ENCODE measurements at regions not wholly inside any gene's neighbourhood (a gene's known extent, or its start where the extent isn't known, plus 50 kb on each side); places are given as distances from the start of the nearest gene placed in this dataset.

DNA sequence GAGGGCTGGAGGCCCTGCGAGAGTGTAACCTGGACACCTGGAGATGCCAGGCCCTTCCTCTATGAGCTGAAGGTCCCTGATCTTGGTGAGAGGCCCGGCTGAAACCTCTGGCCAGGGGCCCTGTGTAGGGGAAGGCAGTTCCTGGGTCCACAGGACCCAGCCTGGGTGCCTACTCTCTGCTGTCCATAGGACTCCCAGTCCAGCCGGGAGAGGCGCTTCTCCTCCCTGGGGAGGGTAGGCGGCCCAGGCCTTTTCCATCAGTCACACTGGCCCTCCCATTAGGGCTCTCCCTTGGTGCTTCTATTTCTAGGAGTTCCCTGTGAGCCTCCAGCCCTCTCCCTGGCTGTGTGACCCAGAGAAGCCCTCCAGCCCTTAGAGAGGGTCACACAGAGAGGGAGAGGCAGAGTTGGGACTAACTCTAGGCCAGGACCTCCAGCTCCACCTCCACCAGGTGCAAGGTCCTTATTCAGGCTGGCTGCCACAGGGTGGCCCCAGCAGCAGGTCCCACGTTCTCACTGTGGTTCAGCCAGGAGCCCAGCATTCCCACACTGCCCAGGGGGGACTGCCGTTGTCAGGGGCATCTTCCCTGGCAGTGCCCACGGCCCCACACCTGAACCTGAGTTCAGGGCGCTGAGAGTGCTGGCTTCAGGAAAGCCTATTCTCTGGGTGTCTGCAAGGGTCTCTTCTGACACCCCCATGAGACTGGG is 146.8 kb downstream of the SMAD6 start:
- no peak for DNase-seq (ENCODE audit: low read depth in 2 of 2)

DNA sequence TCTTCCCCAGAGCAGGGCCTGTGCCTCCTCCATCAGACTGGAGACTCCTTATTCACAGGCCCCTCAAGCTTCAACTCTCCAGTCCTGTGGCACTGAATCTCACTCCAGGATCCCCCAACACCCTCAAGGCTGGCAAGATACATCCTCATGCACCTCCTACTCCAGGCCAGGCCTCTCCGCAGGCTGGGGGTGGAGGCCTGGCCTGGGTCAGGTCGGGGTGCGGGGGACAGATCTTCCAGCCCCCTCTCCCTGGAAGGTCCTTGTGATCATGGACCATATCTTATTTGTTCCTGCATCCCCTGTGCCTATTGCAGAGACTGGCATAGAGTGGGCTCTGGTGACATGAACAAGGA is 147.3 kb downstream of the SMAD6 start:
- no peak for DNase-seq (ENCODE audit: low read depth in 2 of 2)

DNA sequence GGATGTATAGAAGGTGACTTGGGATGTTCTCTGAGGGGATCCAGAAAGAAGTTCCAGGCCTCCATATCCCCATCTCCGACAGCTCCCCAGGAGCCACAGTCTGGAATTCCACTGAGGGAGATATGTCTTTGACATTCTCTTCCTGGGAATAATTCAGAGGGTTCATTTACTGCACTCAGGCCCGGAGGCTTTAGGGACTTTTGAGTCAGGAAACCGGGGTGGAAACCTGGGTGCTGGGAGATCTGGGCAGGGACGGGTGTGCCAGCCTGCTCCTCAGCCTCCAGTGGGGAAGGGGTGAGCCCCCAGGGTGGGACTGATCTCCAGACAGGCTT is 147.7 kb downstream of the SMAD6 start:
- DNase-seq (ENCODE audit: low read depth in 2 of 2) = no peak

DNA sequence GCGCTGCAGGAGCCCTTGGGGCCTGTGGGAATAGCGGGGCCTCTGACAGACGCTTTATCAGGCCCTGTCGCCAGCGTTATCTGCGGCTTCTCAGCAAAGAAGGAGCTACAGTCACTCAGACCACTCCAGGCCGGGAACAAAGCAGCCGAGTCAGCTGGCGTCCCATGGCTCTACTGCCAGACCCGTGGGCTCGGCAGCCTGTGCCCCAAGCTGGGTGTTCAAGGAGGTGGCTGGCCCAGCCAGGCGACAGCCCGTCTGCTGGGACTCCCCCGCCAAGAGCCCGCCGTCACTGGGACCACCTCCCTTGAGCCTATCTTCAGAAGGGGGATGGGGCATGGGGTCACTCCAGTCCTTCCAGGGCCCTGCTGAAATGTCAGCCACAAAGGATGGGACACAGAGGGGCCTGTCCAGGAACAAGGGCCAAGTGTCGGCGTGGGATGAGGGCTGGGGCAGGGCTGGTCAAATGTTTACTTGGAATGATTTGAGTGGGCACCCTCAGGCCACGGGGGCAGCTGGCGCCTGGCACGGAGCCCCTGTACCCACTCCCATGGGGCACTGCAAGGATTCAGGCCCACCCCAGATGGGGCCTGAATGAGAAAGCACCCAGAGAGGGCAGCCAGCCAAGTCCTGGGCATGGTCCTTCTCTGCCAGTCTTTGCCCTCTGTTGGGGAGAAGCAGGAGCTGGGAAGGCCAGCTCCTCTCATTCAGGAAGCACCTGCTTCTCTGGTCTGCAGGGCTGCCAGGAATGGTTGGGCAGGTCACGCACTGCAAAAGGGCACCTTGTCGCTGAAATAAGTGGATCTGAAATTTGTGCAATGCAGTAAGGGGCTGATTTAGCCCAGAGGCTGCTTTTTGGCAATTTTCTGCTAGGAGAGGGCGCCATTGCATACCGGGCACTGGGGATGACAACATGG is 148.3 kb downstream of the SMAD6 start:
- DNase-seq (ENCODE audit: low read depth in 2 of 2) = no peak

DNA sequence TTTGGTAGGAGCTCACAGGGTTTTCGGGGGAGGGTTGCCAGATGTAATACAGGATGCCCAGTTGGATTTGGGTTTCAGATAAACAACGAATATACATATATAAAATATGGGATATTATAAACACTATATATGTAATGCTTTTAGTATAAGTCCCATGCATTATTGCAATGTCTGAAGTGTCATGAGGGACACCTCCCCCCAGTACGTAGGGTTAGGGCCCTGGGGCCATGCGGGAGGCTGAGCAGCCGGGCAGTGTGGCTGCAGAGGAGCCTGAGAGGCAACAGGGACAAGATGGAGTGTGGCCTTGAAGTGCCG is 148.9 kb downstream of the SMAD6 start:
- no peak for DNase-seq (ENCODE audit: low read depth in 2 of 2)

DNA sequence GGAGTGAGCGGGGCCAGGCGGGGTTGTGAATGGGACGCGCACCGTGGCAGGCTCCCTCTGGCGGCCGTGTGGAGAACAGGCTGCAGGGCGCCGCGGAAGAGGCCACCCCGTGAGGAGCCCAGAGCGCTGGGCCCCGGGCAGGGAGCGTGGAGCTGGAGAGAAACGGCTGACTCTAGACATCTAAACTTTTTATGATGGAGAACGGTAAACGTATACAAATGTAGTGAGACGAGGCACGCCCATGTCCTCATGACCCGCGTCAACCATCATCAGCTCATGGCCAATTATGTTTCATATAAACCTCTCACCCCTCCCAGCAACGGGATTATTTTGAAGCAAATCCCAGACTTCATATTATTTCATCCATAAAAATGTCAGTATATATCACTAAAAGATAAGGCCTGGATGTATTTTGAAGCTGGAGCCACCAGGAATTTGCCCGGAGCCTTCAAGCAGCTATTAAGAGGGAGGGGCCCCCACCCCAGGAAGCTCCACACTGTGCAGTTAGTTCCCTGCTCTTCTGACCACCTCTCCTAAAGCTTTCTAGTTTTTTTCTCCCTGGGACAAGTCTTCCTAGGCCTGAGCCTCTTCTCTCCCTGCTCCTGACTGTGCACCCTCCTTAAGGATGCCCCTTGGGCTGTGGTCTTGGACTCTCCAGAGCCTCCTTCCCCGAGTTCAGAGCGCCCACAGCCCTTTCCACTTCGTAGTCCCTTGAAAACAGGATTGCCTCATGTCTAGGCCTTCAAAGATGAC is 149.5 kb downstream of the SMAD6 start:
- DNase-seq (ENCODE audit: low read depth in 2 of 2) = peak; percentile 67 to 74

DNA sequence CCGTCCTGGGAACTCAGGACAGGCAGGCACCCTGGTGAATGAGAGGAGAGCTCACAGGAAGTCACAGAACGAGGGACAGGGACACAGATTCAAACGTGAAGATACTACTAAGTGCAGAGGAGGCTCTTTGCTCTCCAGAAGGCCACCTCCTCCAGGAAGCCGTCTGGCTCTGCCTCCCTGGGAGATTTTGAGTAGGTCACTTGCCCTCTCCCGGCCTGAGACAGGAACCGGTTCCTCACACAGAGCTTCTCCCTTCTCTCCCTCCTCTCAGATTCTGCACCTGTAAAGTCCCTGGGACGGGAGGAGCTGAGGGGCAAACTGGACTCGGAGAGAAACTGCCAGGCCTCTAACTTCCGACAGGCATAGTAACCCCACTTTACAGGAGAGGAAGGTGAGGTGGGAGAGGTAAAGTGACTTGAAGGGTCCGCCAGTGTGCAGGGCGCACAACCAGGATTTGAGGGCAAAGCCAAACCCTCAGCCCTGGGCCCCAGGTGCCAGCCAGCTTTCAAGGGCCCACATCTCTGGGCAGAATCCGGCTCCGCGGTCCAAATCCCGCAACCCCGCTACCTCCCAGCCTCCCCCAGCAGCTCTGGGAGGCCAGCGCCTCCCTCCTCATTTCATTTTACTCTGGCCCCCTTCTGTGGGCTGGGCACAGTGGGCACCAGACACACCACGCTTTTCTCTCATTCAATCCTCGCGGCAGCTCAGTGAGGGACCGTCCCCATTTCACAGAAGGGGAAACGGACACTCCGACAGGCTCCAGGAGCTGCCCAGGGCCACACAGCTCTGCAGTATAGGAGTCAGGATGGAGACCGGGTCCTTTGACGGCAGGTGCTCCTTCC is 150.2 kb downstream of the SMAD6 start:
- no peak for DNase-seq (ENCODE audit: low read depth in 2 of 2)

DNA sequence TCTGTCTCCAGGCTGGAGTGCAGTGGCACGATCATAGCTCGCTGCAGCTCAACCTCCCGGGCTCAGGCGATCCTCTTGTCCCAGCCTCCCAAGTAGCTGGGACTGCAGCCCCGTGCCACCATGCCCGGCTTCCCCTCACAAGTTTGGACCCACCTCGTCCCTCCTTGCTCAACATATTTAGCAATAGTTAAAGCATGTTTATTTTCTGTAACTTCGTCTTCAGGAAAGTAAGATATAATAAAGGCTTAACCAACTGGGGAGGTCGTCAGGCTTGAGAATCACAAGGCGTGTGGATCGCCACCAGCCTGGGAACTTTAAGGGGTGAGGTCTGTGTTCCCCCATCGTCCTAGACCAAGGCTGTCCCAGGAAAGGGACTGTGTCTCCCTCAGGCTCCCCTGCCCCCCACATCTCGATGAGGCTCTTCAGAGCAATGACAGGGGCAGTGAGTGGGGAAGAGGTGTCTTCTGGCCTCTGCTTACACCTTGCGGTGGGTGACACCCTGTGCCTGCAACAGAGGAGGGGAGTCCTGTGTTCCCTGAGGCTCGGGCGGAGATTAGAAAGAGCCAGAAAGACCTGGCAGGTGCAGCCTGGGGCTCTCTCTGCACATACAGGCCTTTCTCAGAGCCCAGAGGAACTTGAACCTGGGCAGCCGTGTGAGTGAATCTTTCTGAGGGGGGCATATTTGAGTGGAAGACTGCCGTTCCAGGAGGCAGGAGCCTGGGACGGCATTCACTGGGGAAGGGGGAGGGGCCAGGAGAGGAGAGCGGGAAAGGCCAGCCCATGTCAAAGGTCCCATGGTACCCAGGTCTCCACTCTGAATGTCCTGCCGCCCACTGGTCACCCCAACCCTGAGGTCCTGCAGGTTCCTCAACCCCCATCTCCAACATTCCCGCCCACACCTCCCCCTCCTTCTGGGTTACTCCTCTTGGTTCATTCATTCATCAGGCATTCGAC is 152.3 kb downstream of the SMAD6 start:
- no peak for DNase-seq (ENCODE audit: low read depth in 2 of 2)

DNA sequence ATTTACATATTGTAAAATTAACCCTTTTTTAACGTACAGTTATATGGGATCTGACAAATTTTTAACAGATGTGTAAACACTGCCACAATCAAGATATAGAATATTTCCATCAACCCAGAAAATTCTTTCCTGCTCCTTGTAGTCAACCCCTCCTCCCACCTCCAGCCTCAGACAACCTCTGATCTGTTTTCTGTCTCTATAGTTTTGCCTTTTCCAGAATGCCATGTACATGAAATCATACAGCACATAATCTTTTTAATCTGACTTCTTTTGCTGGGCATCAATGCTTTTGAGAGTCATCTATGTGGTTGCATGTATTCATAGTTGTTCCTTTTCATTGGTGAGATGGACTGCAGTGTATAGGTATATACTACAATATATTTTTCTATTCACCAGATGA is 153.0 kb downstream of the SMAD6 start:
- no peak for DNase-seq (ENCODE audit: low read depth in 2 of 2)

DNA sequence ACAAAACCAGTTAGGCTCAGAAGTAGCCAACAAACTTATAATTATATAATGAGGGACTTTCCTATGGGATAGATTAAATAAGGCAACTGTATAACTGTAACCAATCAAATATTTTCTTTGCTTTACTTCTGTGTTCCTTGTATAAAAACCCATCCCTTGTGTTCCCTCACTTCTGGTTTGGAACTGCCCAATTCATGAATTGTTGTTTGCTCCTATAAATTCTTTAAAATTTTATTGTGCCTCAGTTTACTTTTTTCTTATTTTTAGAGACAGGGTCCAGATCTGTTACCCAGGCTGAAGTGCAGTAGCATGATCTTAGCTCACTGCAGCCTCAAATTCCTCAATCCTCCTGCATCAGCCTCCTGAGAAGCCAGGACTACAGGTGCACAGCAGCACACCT is 155.7 kb downstream of the SMAD6 start:
- no peak for DNase-seq (ENCODE audit: low read depth in 2 of 2)

DNA sequence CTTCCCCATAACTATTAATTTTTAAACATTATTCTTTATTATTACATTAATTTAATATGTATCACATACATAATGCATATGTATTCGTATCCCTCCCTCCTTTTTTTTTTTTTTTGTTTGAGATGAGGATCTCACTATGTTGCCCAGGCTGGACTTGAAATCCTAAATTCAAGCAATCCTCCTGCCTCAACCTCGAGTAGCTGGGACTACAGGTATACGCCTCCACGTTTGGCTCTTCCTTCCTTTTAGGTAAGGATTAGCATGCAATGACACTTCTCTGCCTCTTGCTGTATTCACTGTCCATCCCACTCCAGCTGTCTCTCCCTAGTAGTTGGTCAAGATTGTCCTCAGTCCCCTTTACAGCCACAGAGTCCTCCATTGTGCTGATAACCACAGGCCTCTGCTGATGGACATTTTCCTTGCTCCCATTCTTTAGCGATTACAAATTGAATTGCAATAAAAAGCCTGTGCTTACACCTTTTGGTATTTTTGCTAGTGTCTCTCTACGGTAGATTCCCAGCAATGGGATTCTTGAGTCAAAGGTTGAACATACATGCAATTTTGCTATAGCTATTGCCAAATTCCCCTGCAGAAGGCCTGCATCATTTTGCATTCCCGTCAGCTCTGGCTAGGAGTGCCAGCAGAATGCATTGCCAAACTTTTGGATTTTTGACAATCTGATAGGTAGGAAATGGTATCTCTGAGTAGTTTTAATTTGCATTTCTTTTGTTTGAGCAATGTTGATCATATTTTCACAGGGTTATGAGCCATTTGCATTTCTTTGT is 156.6 kb downstream of the SMAD6 start:
- no peak for DNase-seq (ENCODE audit: low read depth in 2 of 2)

DNA sequence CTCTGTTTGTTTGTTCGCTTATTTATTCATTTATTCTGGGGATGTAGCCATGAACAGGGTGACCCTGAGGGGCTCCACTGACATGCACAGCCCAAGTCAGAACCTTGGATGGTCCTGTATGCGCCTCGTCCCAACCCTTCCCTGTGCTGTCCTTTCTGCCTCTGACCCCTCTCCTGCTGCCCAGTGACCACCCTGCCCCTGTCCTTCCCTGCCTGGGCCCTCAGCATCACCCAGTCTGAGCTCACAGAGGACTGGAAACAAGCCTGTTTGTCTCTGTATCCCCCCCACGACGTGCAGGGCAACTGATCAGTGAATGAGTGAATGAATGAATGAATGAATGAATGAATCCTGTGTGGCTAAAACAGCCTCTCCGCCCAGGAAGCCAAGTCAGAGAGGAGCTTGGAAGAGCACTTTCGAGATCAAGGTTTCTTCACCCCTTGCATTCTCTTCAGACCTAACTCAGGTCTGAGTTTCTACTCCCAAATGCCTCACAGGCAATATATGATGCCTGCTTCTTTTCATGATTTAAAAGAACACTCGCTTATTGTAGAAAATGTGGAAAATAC is 157.7 kb downstream of the SMAD6 start:
- no peak for DNase-seq (ENCODE audit: low read depth in 2 of 2)

DNA sequence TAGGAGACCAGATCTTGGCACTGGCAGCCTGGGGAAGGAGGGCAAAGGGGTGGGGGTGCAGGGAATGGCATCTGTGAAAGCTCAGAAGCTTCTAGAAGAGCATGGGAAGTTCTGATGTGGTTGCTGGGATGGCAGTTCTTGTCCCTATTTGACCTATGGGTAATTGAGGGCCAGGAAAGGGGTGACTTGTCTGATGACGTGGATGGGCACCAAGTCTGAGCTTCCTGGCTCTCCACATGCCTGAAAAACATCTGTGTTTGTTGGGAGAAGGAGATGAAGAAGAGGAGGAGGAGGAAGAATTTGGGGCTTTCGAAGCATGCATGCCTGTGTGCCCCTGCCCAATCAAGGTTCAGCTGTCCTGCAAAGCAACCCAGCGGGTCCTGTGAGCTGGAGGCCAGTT is 158.8 kb downstream of the SMAD6 start:
- DNase-seq (ENCODE audit: low read depth in 2 of 2) = no peak

DNA sequence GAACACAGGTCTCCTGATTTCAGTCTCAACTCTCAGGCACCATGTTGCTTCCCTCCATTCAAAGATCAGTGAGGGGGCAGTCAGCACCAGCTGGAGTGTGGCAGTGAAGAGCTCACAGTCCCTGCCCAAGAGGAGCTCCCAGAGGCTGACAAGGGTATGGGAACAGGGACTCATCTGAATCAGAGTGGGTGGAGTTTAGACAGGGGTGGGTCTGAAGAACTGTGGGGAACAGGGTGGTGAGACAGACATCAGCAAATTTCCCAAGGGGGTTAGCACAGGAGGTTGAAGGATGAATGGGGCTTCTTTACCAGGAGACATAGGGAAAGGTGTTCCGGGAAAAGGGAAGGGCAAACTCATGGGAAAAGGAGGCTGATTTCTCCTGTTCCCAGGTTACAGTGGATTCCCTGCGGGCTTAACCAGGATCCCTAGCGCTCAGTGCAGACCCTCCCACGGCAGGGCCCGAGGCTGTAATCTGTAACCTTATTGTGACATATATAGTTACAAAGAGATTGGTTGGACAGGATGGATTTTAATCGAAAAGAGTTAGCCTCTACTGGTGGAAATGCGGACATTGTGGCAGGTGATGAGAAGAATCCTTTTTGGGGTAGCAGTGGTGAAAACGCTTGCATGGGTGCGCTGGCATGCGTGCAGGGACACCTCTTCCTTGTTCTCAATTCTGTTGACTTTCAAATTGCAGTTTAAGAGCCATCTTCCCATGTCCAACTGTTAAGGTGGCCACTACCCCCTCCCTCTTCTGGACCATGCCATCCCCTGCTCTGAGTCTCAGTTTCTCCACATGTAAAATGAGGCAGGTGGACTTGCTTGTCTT is 160.3 kb downstream of the SMAD6 start:
- no peak for DNase-seq (ENCODE audit: low read depth in 2 of 2)

DNA sequence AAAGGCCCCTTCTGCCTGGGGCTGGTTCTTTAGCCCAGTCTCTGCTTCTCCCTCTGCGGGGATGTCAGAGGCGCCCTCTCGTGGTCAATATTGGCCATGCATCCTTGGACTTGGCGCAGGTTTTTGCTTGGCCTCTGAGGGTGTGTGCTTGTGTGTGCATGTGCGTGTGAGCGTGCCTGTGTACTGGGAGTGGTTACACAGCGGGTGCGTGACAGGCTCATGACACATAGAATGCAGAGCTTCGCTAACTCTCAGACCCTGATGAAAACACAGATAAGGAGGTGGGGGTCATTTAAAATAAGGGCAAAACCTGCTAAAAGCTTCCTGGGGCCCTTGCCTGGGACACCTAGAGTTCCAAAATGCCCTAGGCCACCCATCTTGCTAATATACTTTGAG is 160.9 kb downstream of the SMAD6 start:
- DNase-seq (ENCODE audit: low read depth in 2 of 2) = peak; percentile 69 to 76

DNA sequence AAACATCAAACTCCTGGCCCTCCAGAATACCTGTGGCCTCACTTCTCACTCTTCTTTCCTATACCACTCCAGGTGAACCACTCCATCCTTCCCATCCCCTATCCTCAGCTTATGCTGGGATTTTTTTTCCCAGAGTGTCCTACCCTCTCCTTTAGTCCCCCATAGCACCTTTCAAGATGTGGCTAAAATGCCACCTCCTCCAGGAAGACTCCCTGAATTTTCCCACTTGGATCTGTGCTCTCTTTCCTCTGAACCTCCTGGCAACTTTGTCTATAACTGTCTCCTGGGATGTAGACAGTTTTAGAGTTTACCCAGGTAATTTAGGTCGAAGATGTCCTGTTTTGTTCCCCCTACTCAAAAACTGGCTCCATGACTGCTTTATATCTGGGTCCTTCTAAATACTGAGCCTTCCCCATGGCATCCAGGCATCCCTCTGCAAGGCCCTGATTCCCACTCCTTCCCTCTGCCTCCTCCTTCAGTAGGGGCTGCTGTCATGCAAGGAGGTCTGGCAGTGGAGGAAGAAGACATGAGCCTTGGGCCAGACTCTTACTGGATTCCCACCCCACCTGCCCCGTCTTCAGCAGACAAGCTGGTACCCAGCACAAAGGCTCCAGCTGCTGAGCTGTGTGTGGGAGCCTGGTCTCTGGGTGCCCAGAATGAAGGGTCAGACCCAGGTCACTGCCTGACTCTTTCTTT is 161.5 kb downstream of the SMAD6 start:
- no peak for DNase-seq (ENCODE audit: low read depth in 2 of 2)

DNA sequence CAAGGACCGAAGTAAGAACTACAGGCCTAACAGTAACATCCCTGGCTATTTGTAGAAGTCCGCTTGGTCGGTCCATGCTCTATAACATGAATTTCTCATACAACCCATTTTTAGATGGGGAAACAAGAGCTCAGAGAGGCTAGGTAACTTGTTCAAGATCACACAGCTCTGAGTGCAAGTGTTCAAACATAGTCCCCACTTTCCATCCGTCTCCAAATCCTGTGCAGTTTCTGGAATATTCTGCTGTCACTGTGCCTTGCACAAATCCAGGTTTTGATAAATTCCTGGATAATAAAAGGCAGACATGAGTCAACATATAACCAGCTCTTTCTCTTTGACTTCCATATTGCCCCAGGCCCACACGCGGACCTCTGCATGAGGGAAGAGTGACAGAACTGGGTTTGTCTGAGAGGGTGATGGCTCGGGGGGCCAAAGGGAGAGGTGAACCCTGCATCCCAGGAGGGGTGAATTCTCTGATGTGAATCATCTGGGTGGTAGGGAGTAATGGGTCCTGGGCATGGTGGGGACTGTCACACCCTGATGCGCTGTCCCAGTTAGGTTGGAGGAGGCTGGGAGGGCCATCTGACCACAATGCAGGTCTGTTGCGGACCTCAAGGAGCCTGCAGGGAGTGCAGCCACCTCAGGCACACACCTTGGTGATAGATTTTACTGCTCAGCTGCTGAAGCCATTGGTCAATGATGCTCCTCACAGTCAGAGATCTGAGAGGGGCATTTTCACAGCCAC is 162.2 kb downstream of the SMAD6 start:
- DNase-seq (ENCODE audit: low read depth in 2 of 2) = no peak
